H1 (cell line): ENCODE measurements at regions not wholly inside any gene's neighbourhood (a gene's known extent, or its start where the extent isn't known, plus 50 kb on each side); places are given as distances from the start of the nearest gene placed in this dataset.

Experiments used
- CTCF ChIA-PET: fragments of 300-600 bp; sonication (Branson Sonifier 250); formaldehyde crosslinking; loops from one replicate; lab custom pipeline; 2021; ENCODE audit not compliant: partially characterized antibody; lab: Charles Lee
- POLR2A ChIA-PET: fragments of 300-600 bp; sonication (Branson Sonifier 250); formaldehyde crosslinking; loops from one replicate; lab custom pipeline; 2021; ENCODE audit warnings: inconsistent platforms; ENCODE audit not compliant: partially characterized antibody; lab: Charles Lee
- DNase-seq, 2 experiments: peaks; one replicate each; pipeline versions ENCODE4 v3.0.0 to v3.0.0-alpha.2; 2010 to 2022; ENCODE audit warnings: low spot score in 2 of 2, low read depth in 1 of 2, mixed read lengths in 1 of 2
- FAIRE-seq: peaks from 2 replicates; lab custom pipeline; 2011; peaks lifted over from hg19 to GRCh38; lab: Jason Lieb, UNC
- H2AFZ ChIP-seq: 2 replicates; pipeline ENCODE4 v1.8.1; 2012; ENCODE audit warnings: low read length, inconsistent platforms
- H2AK5ac ChIP-seq: 2 replicates; pipeline ENCODE4 v1.6.1; 2013; ENCODE audit warnings: low read depth, low read length
- H2BK120ac ChIP-seq: replicated peaks from 2 replicates; pipeline ENCODE3; 2013; ENCODE audit warnings: low read depth, low read length, inconsistent platforms
- H2BK12ac ChIP-seq: 2 replicates; pipeline ENCODE4 v1.6.1; 2013; ENCODE audit warnings: low read depth, low read length
- H2BK15ac ChIP-seq: 2 replicates; pipeline ENCODE4 v1.6.1; 2013; ENCODE audit warnings: low read length
- H2BK20ac ChIP-seq: 2 replicates; pipeline ENCODE4 v1.6.1; 2013; ENCODE audit warnings: low read length
- H2BK5ac ChIP-seq: 2 replicates; pipeline ENCODE4 v1.6.1; 2013; ENCODE audit warnings: low read depth, low read length
- H3K14ac ChIP-seq: 2 replicates; pipeline ENCODE4 v1.6.1; 2013; ENCODE audit warnings: inconsistent platforms; ENCODE audit not compliant: insufficient read length
- H3K18ac ChIP-seq: 2 replicates; pipeline ENCODE4 v1.6.1; 2013; ENCODE audit warnings: low read length; ENCODE audit errors: extremely low read depth
- H3K23ac ChIP-seq: 2 replicates; pipeline ENCODE4 v1.6.1; 2013; ENCODE audit warnings: inconsistent platforms; ENCODE audit not compliant: insufficient read length
- H3K23me2 ChIP-seq: 2 replicates; pipeline ENCODE4 v1.6.1; 2013; ENCODE audit warnings: low read depth, low read length
- H3K27ac ChIP-seq: 2 replicates; pipeline ENCODE4 v1.6.1; 2011; ENCODE audit warnings: low read depth, low read length, inconsistent platforms
- H3K27me3 ChIP-seq, 4 experiments: replicated peaks in 1 of 4; 1 replicate in 1 of 4; 2 replicates in 3 of 4; pipeline versions ENCODE4 v1.6.1 to v1.8.1; 2011 to 2013; ENCODE audit warnings: low read length in 3 of 4, mild to moderate bottlenecking in 3 of 4, inconsistent platforms in 2 of 4, mixed read lengths in 2 of 4, moderate library complexity in 1 of 4; ENCODE audit not compliant: control insufficient read depth in 3 of 4, insufficient read depth in 3 of 4; ENCODE audit errors: extremely low read depth in 1 of 4
- H3K36me3 ChIP-seq, 4 experiments: 2 replicates each; pipeline versions ENCODE4 v1.6.1 to v1.8.1; 2011 to 2013; ENCODE audit warnings: mild to moderate bottlenecking in 4 of 4, low read length in 3 of 4, moderate library complexity in 2 of 4, control low read depth in 1 of 4, inconsistent platforms in 1 of 4; ENCODE audit not compliant: insufficient read depth in 4 of 4, control insufficient read depth in 2 of 4
- H3K4ac ChIP-seq: replicated peaks from 2 replicates; pipeline ENCODE3; 2013; ENCODE audit warnings: low read length, low read depth, mixed read lengths, inconsistent platforms; ENCODE audit not compliant: insufficient read length
- H3K4me1 ChIP-seq, 4 experiments: replicated peaks in 1 of 4; 1 replicate in 1 of 4; 2 replicates in 3 of 4; pipeline versions ENCODE4 v1.6.1 to v1.8.1; 2011 to 2013; ENCODE audit warnings: low read length in 3 of 4, inconsistent platforms in 2 of 4, mixed read lengths in 1 of 4; ENCODE audit not compliant: insufficient read depth in 4 of 4, control insufficient read depth in 3 of 4
- H3K4me2 ChIP-seq, 2 experiments: 2 replicates each; pipeline versions ENCODE4 v1.6.1 to v1.8.1; 2011 to 2013; ENCODE audit warnings: low read depth in 2 of 2, low read length in 2 of 2, control low read depth in 1 of 2, inconsistent platforms in 1 of 2, mild to moderate bottlenecking in 1 of 2; ENCODE audit not compliant: insufficient read depth in 1 of 2
- H3K4me3 ChIP-seq, 4 experiments: fragments of 200-600, 300-600 bp in 1 of 4; sonication (generic), shearing (Covaris generic), sonication (Bioruptor Twin) in 1 of 4; 2 replicates each; pipeline versions ENCODE4 v1.5.1 to v1.8.1; 2011 to 2016; ENCODE audit warnings: low read length in 4 of 4, low read depth in 3 of 4, control low read depth in 2 of 4, inconsistent platforms in 2 of 4, mild to moderate bottlenecking in 2 of 4, mixed read lengths in 1 of 4, moderate library complexity in 1 of 4; ENCODE audit not compliant: insufficient read depth in 2 of 4; ENCODE audit errors: extremely low read depth in 1 of 4
- H3K56ac ChIP-seq: replicated peaks from 2 replicates; pipeline ENCODE3; 2013; ENCODE audit warnings: low read depth, mild to moderate bottlenecking, mixed read lengths, low read length, inconsistent platforms; ENCODE audit not compliant: insufficient read length
- H3K79me1 ChIP-seq: 2 replicates; pipeline ENCODE4 v1.6.1; 2013; ENCODE audit warnings: low read depth, low read length, control low read depth
- H3K79me2 ChIP-seq, 2 experiments: 2 replicates each; pipeline versions ENCODE4 v1.6.1 to v1.8.1; 2012 to 2013; ENCODE audit warnings: low read length in 2 of 2, mild to moderate bottlenecking in 2 of 2, inconsistent platforms in 1 of 2; ENCODE audit not compliant: insufficient read depth in 2 of 2, control insufficient read depth in 1 of 2
- H3K9ac ChIP-seq, 4 experiments: replicated peaks in 1 of 4; 1 replicate in 1 of 4; 2 replicates in 3 of 4; pipeline versions ENCODE4 v1.6.1 to v1.8.1; 2011 to 2013; ENCODE audit warnings: low read depth in 3 of 4, low read length in 3 of 4, control low read depth in 2 of 4, mild to moderate bottlenecking in 2 of 4, moderate library complexity in 2 of 4, inconsistent platforms in 1 of 4; ENCODE audit errors: extremely low read depth in 1 of 4
- H3K9me3 ChIP-seq, 2 experiments: 2 replicates each; pipeline versions ENCODE4 v1.6.1 to v1.8.1; 2012 to 2013; ENCODE audit warnings: mild to moderate bottlenecking in 2 of 2, moderate library complexity in 2 of 2, control low read depth in 1 of 2, inconsistent platforms in 1 of 2, low read depth in 1 of 2, low read length in 1 of 2, mixed read lengths in 1 of 2; ENCODE audit not compliant: insufficient read depth in 2 of 2
- H4K20me1 ChIP-seq, 2 experiments: replicated peaks in 1 of 2; 2 replicates each; pipeline versions ENCODE3 to v1.8.1; 2011 to 2013; ENCODE audit warnings: inconsistent platforms in 2 of 2, low read length in 2 of 2, mild to moderate bottlenecking in 1 of 2; ENCODE audit not compliant: insufficient read depth in 2 of 2, control insufficient read depth in 1 of 2
- H4K5ac ChIP-seq: 2 replicates; pipeline ENCODE4 v1.6.1; 2013; ENCODE audit warnings: low read length, low read depth, mixed read lengths, inconsistent platforms; ENCODE audit not compliant: insufficient read length
- H4K8ac ChIP-seq: 2 replicates; pipeline ENCODE4 v1.8.0; 2013; ENCODE audit warnings: mild to moderate bottlenecking, moderate library complexity, low read length, inconsistent platforms; ENCODE audit not compliant: insufficient read depth; ENCODE audit errors: extremely low read depth
- H4K91ac ChIP-seq: replicated peaks from 2 replicates; pipeline ENCODE3; 2013; ENCODE audit warnings: low read length, mixed read lengths, inconsistent platforms; ENCODE audit not compliant: insufficient read length
- CBX5 ChIP-seq: fragments of 300-800, 300-1000 bp; sonication (generic); IDR thresholded peaks from 2 replicates; pipeline ENCODE4 v1.7.1; 2016; ENCODE audit warnings: antibody characterized with exemption, low read length, low read depth
- CREB1 ChIP-seq: IDR thresholded peaks from 2 replicates; pipeline ENCODE4 v1.6.1; 2012; ENCODE audit warnings: inconsistent platforms
- GTF2F1 ChIP-seq: IDR thresholded peaks from 2 replicates; pipeline ENCODE4 v1.6.1; 2012; ENCODE audit warnings: low read depth, low read length, improper control_type of control experiment, borderline replicate concordance
- JUND ChIP-seq: IDR thresholded peaks from 2 replicates; pipeline ENCODE4 v1.6.1; 2011; ENCODE audit warnings: mild to moderate bottlenecking, improper control_type of control experiment, low read length
- SP1 ChIP-seq: IDR thresholded peaks from 2 replicates; pipeline ENCODE4 v1.6.1; 2011; ENCODE audit warnings: low read depth, low read length
- SP2 ChIP-seq: IDR thresholded peaks from 2 replicates; pipeline ENCODE4 v1.6.1; 2012; ENCODE audit warnings: mild to moderate bottlenecking, low read length, inconsistent platforms
- WGBS, 2 experiments: shearing (Covaris generic) in 1 of 2; methylation state at CpG; one replicate each; pipeline versions ENCODE4 v1.1.6 to v1.1.7; 2013 to 2015; ENCODE audit warnings: low lambda C conversion rate in 2 of 2, mixed read lengths in 2 of 2, inconsistent platforms in 1 of 2, low coverage in 1 of 2, missing lambda C conversion rate in 1 of 2; ENCODE audit not compliant: insufficient replicate concordance in 2 of 2, insufficient coverage in 1 of 2, insufficient read length in 1 of 2; ENCODE audit errors: extremely low coverage in 1 of 2, missing lambda C conversion rate in 1 of 2; 5-methylcytosine and 5-hydroxymethylcytosine counted together
- TF ChIP-seq, protein P1 (sequence below): IDR thresholded peaks from 2 replicates; pipeline ENCODE4 v1.6.1; 2011; ENCODE audit warnings: low read length, improper control_type of control experiment
- TF ChIP-seq, protein P2 (sequence below): IDR thresholded peaks from 2 replicates; pipeline ENCODE4 v1.6.1; 2012; ENCODE audit warnings: low read length, inconsistent platforms

DNA sequence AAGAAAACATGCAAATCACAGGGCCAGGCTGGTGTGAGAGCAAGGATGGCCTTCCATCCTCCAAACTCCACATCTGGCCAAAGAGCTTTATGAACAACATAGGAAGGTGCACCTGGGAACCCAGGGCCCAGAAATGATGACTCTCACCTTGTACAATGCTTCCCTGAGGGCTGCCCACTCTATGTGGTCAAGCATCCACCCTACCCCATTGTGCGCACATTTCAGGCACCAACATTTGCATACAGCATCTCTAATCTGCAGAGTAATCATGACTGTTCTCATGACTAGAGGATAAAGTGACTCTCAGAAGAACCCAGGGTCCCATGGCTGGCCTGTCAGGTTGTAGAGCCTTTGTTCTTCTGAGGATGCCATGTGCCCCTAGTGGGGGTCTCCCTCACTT is 57.2 kb upstream of the NTF3 start:
- Histone ChIP-seq H3K14ac (no peak overlapping the region), H3K27ac (no peak overlapping the region), H3K79me1 (no peaks in the 10 kb centered on the region; the same call in 1 of the 2 replicates), H3K56ac (no peak overlapping the region), H2BK15ac (no peak overlapping the region), H3K9me3 (no peaks in the 10 kb centered on the region), H3K4me3 (no peak overlapping the region), H3K23ac (no peak overlapping the region), H2AFZ (no peak overlapping the region), H3K18ac (no peak overlapping the region), H3K27me3 (no peaks in the 10 kb centered on the region), H3K4me2 (no peak overlapping the region), H3K4me1 (peaks cover 0 to 4% (median under 1%) of the 10 kb centered on the region in 4 experiments; a peak in 2 of 7 replicates), H4K5ac (no peak overlapping the region), H3K9ac (no peak overlapping the region), H3K4ac (no peak overlapping the region), H2AK5ac (no peak overlapping the region), H3K79me2 (no peaks in the 10 kb centered on the region), H4K91ac (no peak overlapping the region), H2BK20ac (no peak overlapping the region), H2BK5ac (no peak overlapping the region), H2BK120ac (no peak overlapping the region), H3K23me2 (no peaks in the 10 kb centered on the region; the same call in 1 of the 2 replicates), H4K8ac (no peak overlapping the region), H2BK12ac (no peak overlapping the region), H4K20me1 (no peaks in the 10 kb centered on the region), H3K36me3 (no peaks in the 10 kb centered on the region)
- FAIRE-seq (no peak), DNase-seq (peak in 1 of 2 experiments; percentile 13)
- WGBS, 2 experiments = 62% methylated on average over 1 of the region's 1 CpG; no CpG with 5 or more reads in 1 of the 2 experiments
- TF ChIP-seq SP2 (no peak), GTF2F1 (no peak), CREB1 (no peak), JUND (no peak), SP1 (no peak), CBX5 (no peak)
- TF ChIP-seq, protein P1, sequence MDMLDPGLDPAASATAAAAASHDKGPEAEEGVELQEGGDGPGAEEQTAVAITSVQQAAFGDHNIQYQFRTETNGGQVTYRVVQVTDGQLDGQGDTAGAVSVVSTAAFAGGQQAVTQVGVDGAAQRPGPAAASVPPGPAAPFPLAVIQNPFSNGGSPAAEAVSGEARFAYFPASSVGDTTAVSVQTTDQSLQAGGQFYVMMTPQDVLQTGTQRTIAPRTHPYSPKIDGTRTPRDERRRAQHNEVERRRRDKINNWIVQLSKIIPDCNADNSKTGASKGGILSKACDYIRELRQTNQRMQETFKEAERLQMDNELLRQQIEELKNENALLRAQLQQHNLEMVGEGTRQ = no peak
- TF ChIP-seq, protein P2, sequence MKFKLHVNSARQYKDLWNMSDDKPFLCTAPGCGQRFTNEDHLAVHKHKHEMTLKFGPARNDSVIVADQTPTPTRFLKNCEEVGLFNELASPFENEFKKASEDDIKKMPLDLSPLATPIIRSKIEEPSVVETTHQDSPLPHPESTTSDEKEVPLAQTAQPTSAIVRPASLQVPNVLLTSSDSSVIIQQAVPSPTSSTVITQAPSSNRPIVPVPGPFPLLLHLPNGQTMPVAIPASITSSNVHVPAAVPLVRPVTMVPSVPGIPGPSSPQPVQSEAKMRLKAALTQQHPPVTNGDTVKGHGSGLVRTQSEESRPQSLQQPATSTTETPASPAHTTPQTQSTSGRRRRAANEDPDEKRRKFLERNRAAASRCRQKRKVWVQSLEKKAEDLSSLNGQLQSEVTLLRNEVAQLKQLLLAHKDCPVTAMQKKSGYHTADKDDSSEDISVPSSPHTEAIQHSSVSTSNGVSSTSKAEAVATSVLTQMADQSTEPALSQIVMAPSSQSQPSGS = no peak
- ChIA-PET POLR2A (interaction anchor here (1.1 to 1.3 kb wide), 2 partner anchors 9 to 241 kb away, joined by 3 read pairs; no protein-coding TSS in a partner anchor), CTCF (no interaction called here)
